K562 (cell line): ENCODE measurements at regions not wholly inside any gene's neighbourhood (a gene's known extent, or its start where the extent isn't known, plus 50 kb on each side); places are given as distances from the start of the nearest gene placed in this dataset.

Experiments
- ATAC-seq: fragments of 200-7000 bp; cut with Tn5 transposase; 3 replicates; pipeline ENCODE4 v1.9.1; 2020; ENCODE audit warnings: moderate library complexity
- BruUV-seq: library from RNA; stranded (reverse); fragments of 400-500 nt; replicated peaks from 2 replicates; lab custom pipeline; 2021; lab: Mats Ljungman, UMichigan
- CTCF ChIA-PET: fragments of 300-600 bp; formaldehyde crosslinking; extraction: SDS; loops from one replicate; lab custom pipeline; 2021; ENCODE audit warnings: low intra/inter-chr PET ratio; lab: Yijun Ruan, JAX
- POLR2A ChIA-PET: fragments of 300-600, 350-650 bp; sonication (Branson Sonifier 250); formaldehyde crosslinking; extraction: SDS; loops from one replicate; lab custom pipeline; 2021; ENCODE audit warnings: antibody characterized with exemption, inconsistent platforms; lab: Yijun Ruan, JAX
- DNase-seq, 4 experiments: peaks; one replicate each; pipeline versions ENCODE4 v3.0.0 to v3.0.0-alpha.2; 2011 to 2018; ENCODE audit warnings: low spot score in 3 of 4, mixed read lengths in 3 of 4; ENCODE audit errors: extremely low read depth in 1 of 4
- FAIRE-seq: peaks from 2 replicates; lab custom pipeline; 2011; peaks lifted over from hg19 to GRCh38; lab: Jason Lieb, UNC
- H2AFZ ChIP-seq: 2 replicates; pipeline ENCODE4 v1.6.0; 2011; ENCODE audit warnings: low read depth, low read length, control low read depth, inconsistent platforms
- H3K27ac ChIP-seq: fragments of 200-600 bp; 3 replicates; pipeline ENCODE4 v1.8.0; 2011; ENCODE audit warnings: low read depth, mild to moderate bottlenecking, control low read depth, inconsistent platforms, low read length, moderate library complexity, mixed read lengths; ENCODE audit errors: extremely low read depth
- H3K27me3 ChIP-seq, 2 experiments: fragments of 300-600 bp in 1 of 2; 2 replicates in 1 of 2; 3 replicates in 1 of 2; pipeline versions ENCODE4 v1.6.0 to v1.8.0; 2011; ENCODE audit warnings: inconsistent platforms in 2 of 2, low read length in 2 of 2, mild to moderate bottlenecking in 1 of 2, mixed read lengths in 1 of 2, moderate library complexity in 1 of 2; ENCODE audit not compliant: control insufficient read depth in 2 of 2, insufficient read depth in 2 of 2
- H3K36me3 ChIP-seq: fragments of 300-600 bp; 3 replicates; pipeline ENCODE4 v1.8.0; 2011; ENCODE audit warnings: mild to moderate bottlenecking, low read length, inconsistent platforms; ENCODE audit not compliant: control insufficient read depth, insufficient read depth
- H3K4me1 ChIP-seq, 2 experiments: fragments of 200-600 bp in 1 of 2; replicated peaks in 1 of 2; 2 replicates in 1 of 2; 3 replicates in 1 of 2; pipeline versions ENCODE4 v1.5.1 to v1.8.0; 2011; ENCODE audit warnings: inconsistent platforms in 2 of 2, low read length in 2 of 2, mild to moderate bottlenecking in 1 of 2, mixed read lengths in 1 of 2, moderate library complexity in 1 of 2; ENCODE audit not compliant: control insufficient read depth in 2 of 2, insufficient read depth in 2 of 2
- H3K4me2 ChIP-seq: 2 replicates; pipeline ENCODE4 v1.6.1; 2011; ENCODE audit warnings: low read length, control low read depth, inconsistent platforms, mixed read lengths; ENCODE audit not compliant: insufficient read depth
- H3K4me3 ChIP-seq: fragments of 200-600 bp; sonication (generic), shearing (Covaris generic); 2 replicates; pipeline ENCODE4 v1.5.1; 2016; ENCODE audit warnings: control low read depth, inconsistent platforms
- H3K79me2 ChIP-seq: fragments of 200-600 bp; 3 replicates; pipeline ENCODE4 v1.8.0; 2011; ENCODE audit warnings: low read length, inconsistent platforms; ENCODE audit not compliant: control insufficient read depth, insufficient read depth
- H3K9ac ChIP-seq, 2 experiments: 2 replicates each; pipeline versions ENCODE4 v1.6.0 to v1.6.1; 2011; ENCODE audit warnings: low read depth in 2 of 2, low read length in 2 of 2, control low read depth in 1 of 2, inconsistent platforms in 1 of 2, mild to moderate bottlenecking in 1 of 2, mixed read lengths in 1 of 2; ENCODE audit not compliant: insufficient read depth in 1 of 2
- H3K9me1 ChIP-seq: one replicate; pipeline ENCODE4 v1.6.0; 2011; ENCODE audit warnings: inconsistent platforms, mild to moderate bottlenecking, low read length, moderate library complexity; ENCODE audit not compliant: control insufficient read depth, insufficient read depth
- H3K9me3 ChIP-seq: replicated peaks from 2 replicates; pipeline ENCODE4 v1.5.1; 2011; ENCODE audit warnings: low read depth, low read length, inconsistent platforms; ENCODE audit not compliant: control insufficient read depth, insufficient read depth
- H4K20me1 ChIP-seq: replicated peaks from 2 replicates; pipeline ENCODE4 v1.6.1; 2011; ENCODE audit warnings: low read length, inconsistent platforms, mixed read lengths; ENCODE audit not compliant: control insufficient read depth, insufficient read depth
- CBX3 ChIP-seq, 2 experiments: IDR thresholded peaks; 1 replicate in 1 of 2; 2 replicates in 1 of 2; pipeline ENCODE4 v1.6.1; 2012; ENCODE audit warnings: inconsistent platforms in 2 of 2, low read length in 2 of 2, borderline replicate concordance in 1 of 2, control low read depth in 1 of 2
- MAFF ChIP-seq: IDR thresholded peaks from 2 replicates; pipeline ENCODE4 v1.6.1; 2012; ENCODE audit warnings: low read length, improper control_type of control experiment
- MAFG ChIP-seq: fragments of 450-650 bp; conservative IDR thresholded peaks from 2 replicates; pipeline ENCODE4 v1.6.1; 2016; ENCODE audit warnings: missing genetic modification characterization, missing compliant biosample characterization
- MAFK ChIP-seq: IDR thresholded peaks from 2 replicates; pipeline ENCODE4 v1.6.1; 2011; ENCODE audit warnings: low read length, improper control_type of control experiment
- MEF2A ChIP-seq: IDR thresholded peaks from 2 replicates; pipeline ENCODE4 v1.6.1; 2011; ENCODE audit warnings: low read depth, mild to moderate bottlenecking, low read length, moderate library complexity; ENCODE audit not compliant: control insufficient read depth
- MEIS2 ChIP-seq: fragments of 450-650 bp; IDR thresholded peaks from 2 replicates; pipeline ENCODE4 v1.6.1; 2014; ENCODE audit warnings: mild to moderate bottlenecking; ENCODE audit not compliant: partially characterized antibody
- POLR2H ChIP-seq: IDR thresholded peaks from 2 replicates; pipeline ENCODE4 v1.6.1; 2016; ENCODE audit warnings: missing genetic modification characterization, low read depth, mild to moderate bottlenecking, control low read depth, missing compliant biosample characterization, moderate library complexity
- PREB ChIP-seq: sonication (generic); formaldehyde crosslinking; IDR thresholded peaks from 2 replicates; pipeline ENCODE4 v1.8.1; 2023; ENCODE audit warnings: mild to moderate bottlenecking, missing genetic modification reagents
- ZNF311 ChIP-seq: fragments of 250-450 bp; sonication (Bioruptor Pico); IDR thresholded peaks from 2 replicates; pipeline ENCODE4 v1.4.0; 2020; ENCODE audit warnings: mild to moderate bottlenecking, moderate library complexity
- WGBS: fragments of 100-300 bp; shearing (Covaris generic); methylation state at CpG from one replicate; pipeline ENCODE4 v1.1.6; 2016; ENCODE audit warnings: low coverage, mixed read lengths; ENCODE audit not compliant: insufficient coverage; ENCODE audit errors: missing lambda C conversion rate; 5-methylcytosine and 5-hydroxymethylcytosine counted together
- in situ Hi-C: fragments of 300-500 bp; cut with MboI; formaldehyde crosslinking; loops from 4 replicates; pipeline ENCODE4 v1.15.0; 2018; ENCODE audit warnings: inconsistent platforms, mixed read lengths
- intact Hi-C: fragments of 100-400 bp; cut with micrococcal nuclease; formaldehyde crosslinking; loops from 2 replicates; pipeline ENCODE4 v1.14.2; 2022
- TF ChIP-seq, protein P1 (sequence below), 2 experiments: fragments of 450-650 bp in 1 of 2; sonication (generic) in 1 of 2; formaldehyde crosslinking in 1 of 2; IDR thresholded peaks in 1 of 2; conservative IDR thresholded peaks in 1 of 2; 2 replicates each; pipeline versions ENCODE4 v1.6.1 to v1.8.1; 2016 to 2023; ENCODE audit warnings: mild to moderate bottlenecking in 2 of 2, moderate library complexity in 2 of 2, inconsistent platforms in 1 of 2, missing genetic modification reagents in 1 of 2
- TF ChIP-seq, protein P2 (sequence below): fragments of 250-450 bp; sonication (Bioruptor Pico); IDR thresholded peaks from 2 replicates; pipeline ENCODE4 v1.4.0; 2020; ENCODE audit warnings: borderline replicate concordance

DNA sequence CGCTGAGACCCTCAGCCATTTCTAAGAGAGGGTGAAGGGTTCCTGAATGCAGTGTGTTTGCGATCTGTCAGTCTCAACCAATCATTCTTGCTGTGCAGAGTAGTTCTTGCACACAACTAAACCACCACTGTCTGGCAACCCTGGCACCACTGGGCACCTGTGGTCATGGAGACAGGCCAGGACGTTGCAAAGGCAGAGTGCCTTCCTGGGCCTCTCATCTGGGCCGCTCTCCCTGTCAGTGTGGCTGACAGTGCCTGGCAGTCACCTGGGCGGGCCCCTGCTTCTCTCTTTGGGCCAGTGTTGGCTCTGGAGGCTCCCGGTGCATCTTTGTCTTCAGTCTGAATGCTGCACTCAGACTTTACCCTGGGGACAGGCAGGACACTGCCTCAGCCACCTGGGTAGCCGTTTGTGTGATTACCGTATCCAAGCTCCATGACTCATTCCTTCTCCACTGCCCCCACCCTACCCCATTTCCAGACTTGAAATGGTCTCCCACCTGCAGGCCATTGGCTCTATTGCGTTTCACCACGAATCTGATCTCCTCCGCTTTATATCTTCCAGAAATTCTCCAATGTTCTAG lies 104.6 kb upstream of the KLF13 start:
- TF ChIP-seq MEIS2, result no peak
- TF ChIP-seq, protein P1, sequence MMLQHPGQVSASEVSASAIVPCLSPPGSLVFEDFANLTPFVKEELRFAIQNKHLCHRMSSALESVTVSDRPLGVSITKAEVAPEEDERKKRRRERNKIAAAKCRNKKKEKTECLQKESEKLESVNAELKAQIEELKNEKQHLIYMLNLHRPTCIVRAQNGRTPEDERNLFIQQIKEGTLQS (IDR thresholded peaks at IDR 0.05), result peak; percentile 20; the same call in 1 of the 2 replicates
- TF ChIP-seq, protein P1 (CRISPR knock-in tag; conservative IDR thresholded peaks at IDR 0.05), result no peak
- no peaks in the 10 kb centered on the region for H3K9me3 ChIP-seq
- DNase-seq, result no peak
- POLR2A ChIA-PET, result no interaction called here
- CTCF ChIA-PET, result no interaction called here
- BruUV-seq, result no TSS peak
- H3K4me2 ChIP-seq, result no peak overlapping the region
- ATAC-seq, result no peak
- H3K4me3 ChIP-seq, result no peak overlapping the region
- H3K36me3 ChIP-seq, result no peaks in the 10 kb centered on the region
- no peak overlapping the region for H2AFZ ChIP-seq
- peaks cover 28 to 47% of the 10 kb centered on the region in 2 experiments for H3K27me3 ChIP-seq
- H3K79me2 ChIP-seq, result no peaks in the 10 kb centered on the region
- no peak overlapping the region for H3K27ac ChIP-seq
- no peak overlapping the region for H3K9ac ChIP-seq
- H3K4me1 ChIP-seq, result peaks cover 0 to 10% of the 10 kb centered on the region in 2 experiments; a peak in 2 of 5 replicates
- H4K20me1 ChIP-seq, result no peaks in the 10 kb centered on the region
- no peaks in the 10 kb centered on the region for H3K9me1 ChIP-seq
- no peak for FAIRE-seq
- intact Hi-C loops (no loop called here), in situ Hi-C loops (no loop called here)
- WGBS, result 3% methylated on average over 11 of the region's 11 CpGs

DNA sequence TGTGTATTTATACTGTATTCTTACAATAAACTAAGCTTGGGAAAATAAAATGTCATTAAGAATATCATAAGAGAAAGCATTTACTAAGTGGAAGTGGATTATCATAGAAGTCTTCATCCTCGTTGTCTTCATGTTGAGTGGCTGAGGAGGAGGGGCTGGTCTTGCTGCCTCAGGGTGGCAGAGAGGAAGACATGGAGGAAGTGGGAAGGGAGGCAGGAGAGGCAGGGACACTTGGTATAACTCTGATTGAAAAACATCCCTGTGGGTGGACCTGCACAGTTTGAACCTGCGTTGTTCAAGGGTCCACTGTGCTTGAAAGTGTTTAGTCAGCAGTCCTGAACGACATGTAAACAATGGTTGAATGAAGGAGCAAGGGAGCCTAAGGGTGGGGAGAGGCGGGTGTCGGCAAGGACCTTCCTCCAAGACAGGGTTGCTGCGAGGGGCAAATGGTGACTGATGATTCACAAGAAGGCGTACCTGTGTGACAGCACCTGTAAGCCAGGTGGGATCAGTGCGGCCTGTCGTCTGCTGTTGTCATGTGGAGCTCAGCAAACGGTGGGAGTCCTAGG lies 103.8 kb upstream of the KLF13 start:
- Histone ChIP-seq H3K4me1 (peaks cover 0 to 10% of the 10 kb centered on the region in 2 experiments; a peak in 2 of 5 replicates), H3K79me2 (no peaks in the 10 kb centered on the region)
- TF ChIP-seq, protein P2, sequence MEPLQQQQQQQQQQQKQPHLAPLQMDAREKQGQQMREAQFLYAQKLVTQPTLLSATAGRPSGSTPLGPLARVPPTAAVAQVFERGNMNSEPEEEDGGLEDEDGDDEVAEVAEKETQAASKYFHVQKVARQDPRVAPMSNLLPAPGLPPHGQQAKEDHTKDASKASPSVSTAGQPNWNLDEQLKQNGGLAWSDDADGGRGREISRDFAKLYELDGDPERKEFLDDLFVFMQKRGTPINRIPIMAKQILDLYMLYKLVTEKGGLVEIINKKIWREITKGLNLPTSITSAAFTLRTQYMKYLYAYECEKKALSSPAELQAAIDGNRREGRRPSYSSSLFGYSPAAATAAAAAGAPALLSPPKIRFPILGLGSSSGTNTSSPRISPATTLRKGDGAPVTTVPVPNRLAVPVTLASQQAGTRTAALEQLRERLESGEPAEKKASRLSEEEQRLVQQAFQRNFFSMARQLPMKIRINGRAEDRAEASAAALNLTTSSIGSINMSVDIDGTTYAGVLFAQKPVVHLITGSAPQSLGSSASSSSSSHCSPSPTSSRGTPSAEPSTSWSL (CRISPR knock-in tag), result no peak
- TF ChIP-seq MAFF (peak; percentile 59), CBX3 (IDR thresholded peaks at IDR 0.05; ENCODE audit: borderline replicate concordance in 1 of 2, low read length in 2 of 2) (no peak), PREB (no peak), MAFK (peak; percentile 73), POLR2H (tag) (no peak), MAFG (tag) (peak; percentile 82), ZNF311 (CRISPR knock-in tag) (no peak), MEF2A (no peak)

More for the DNA sequence above, 103.8 kb upstream of the KLF13 start:
- H3K27ac ChIP-seq, result no peak overlapping the region
- no peak overlapping the region for H3K4me3 ChIP-seq
- ChIA-PET POLR2A (no interaction called here), CTCF (interaction anchor here (0.7 kb wide), 1 partner anchor 30 kb away, joined by 3 read pairs; no protein-coding TSS in a partner anchor)
- DNase-seq (no peak), FAIRE-seq (no peak), ATAC-seq (no peak)
- H3K9ac ChIP-seq, result no peak overlapping the region
- no peaks in the 10 kb centered on the region for H3K36me3 ChIP-seq
- intact Hi-C loops, result no loop called here
- H3K4me2 ChIP-seq, result no peak overlapping the region
- H4K20me1 ChIP-seq, result no peaks in the 10 kb centered on the region
- 4% methylated on average over 10 of the region's 10 CpGs for WGBS
- no TSS peak for BruUV-seq
- in situ Hi-C loops, result no loop called here
- no peak overlapping the region for H2AFZ ChIP-seq
- H3K9me3 ChIP-seq, result no peaks in the 10 kb centered on the region
- peaks cover 26 to 47% of the 10 kb centered on the region in 2 experiments for H3K27me3 ChIP-seq
- H3K9me1 ChIP-seq, result no peaks in the 10 kb centered on the region
